ENCODE measurements at regions not wholly inside any gene's neighbourhood (a gene's known extent, or its start where the extent isn't known, plus 50 kb on each side); places are given as distances from the start of the nearest gene placed in this dataset.

GRCh38 chr18:71012789-71013188, 723.9 kb downstream of the SOCS6 start:
- H3K36me3 ChIP-seq (replicated peaks; ENCODE audit: insufficient read depth, low read length) = no peaks in the 10 kb centered on the region
- TF ChIP-seq EZH2phosphoT487 (IDR thresholded peaks at IDR 0.05; ENCODE audit: low read length) = no peak
- no peak for TF ChIP-seq CTCF (IDR thresholded peaks at IDR 0.05; ENCODE audit: low read length)
- TF ChIP-seq EZH2 (optimal IDR thresholded peaks at IDR 0.05; ENCODE audit: low read depth, low read length) = no peak
- DNase-seq = no peak

GRCh38 chr18:71011389-71011788, 722.5 kb downstream of the SOCS6 start:
- no peaks in the 10 kb centered on the region for H3K27me3 ChIP-seq (replicated peaks; ENCODE audit: insufficient read depth, low read length)
- H3K79me2 ChIP-seq (ENCODE audit: low read length) = no peaks in the 10 kb centered on the region
- H3K36me3 ChIP-seq (replicated peaks; ENCODE audit: insufficient read depth, low read length) = no peaks in the 10 kb centered on the region
- H3K4me2 ChIP-seq (ENCODE audit: low read depth, low read length) = peak overlapping the region; percentile 53
- peaks cover 13% of the 10 kb centered on the region for H3K4me1 ChIP-seq (ENCODE audit: low read length)
- H2AFZ ChIP-seq (ENCODE audit: low read length) = peak overlapping the region; percentile 20
- H3F3A ChIP-seq (ENCODE audit: insufficient read depth, low read length) = no peaks in the 10 kb centered on the region
- no peaks in the 10 kb centered on the region for H3K9me3 ChIP-seq (replicated peaks; ENCODE audit: insufficient read depth, low read length)
- no peaks in the 10 kb centered on the region for H4K20me1 ChIP-seq (ENCODE audit: insufficient read depth, low read length)
- peak overlapping the region; percentile 58 for H3K27ac ChIP-seq (ENCODE audit: low read length)
- peak; percentile 80 for DNase-seq
- TF ChIP-seq EZH2phosphoT487 (IDR thresholded peaks at IDR 0.05; ENCODE audit: low read length) = no peak
- no peak for TF ChIP-seq CTCF (IDR thresholded peaks at IDR 0.05; ENCODE audit: low read length)
- H3K4me3 ChIP-seq (ENCODE audit: low read length) = no peak overlapping the region
- no peaks in the 10 kb centered on the region for H3K9me2 ChIP-seq (replicated peaks; ENCODE audit: insufficient read depth, low read length)
- H3K9ac ChIP-seq (ENCODE audit: low read length) = no peak overlapping the region

More at GRCh38 chr18:71012789-71013188, 723.9 kb downstream of the SOCS6 start:
- H3K27ac ChIP-seq (ENCODE audit: low read length) = no peak overlapping the region
- H3K27me3 ChIP-seq (replicated peaks; ENCODE audit: insufficient read depth, low read length) = no peaks in the 10 kb centered on the region
- H3K79me2 ChIP-seq (ENCODE audit: low read length) = no peaks in the 10 kb centered on the region
- no peak overlapping the region for H3K9ac ChIP-seq (ENCODE audit: low read length)
- H3K4me3 ChIP-seq (ENCODE audit: low read length) = no peak overlapping the region
- H4K20me1 ChIP-seq (ENCODE audit: insufficient read depth, low read length) = no peaks in the 10 kb centered on the region
- H3K4me2 ChIP-seq (ENCODE audit: low read depth, low read length) = no peak overlapping the region
- no peak overlapping the region for H2AFZ ChIP-seq (ENCODE audit: low read length)
- peaks cover 13% of the 10 kb centered on the region for H3K4me1 ChIP-seq (ENCODE audit: low read length)
- H3K9me2 ChIP-seq (replicated peaks; ENCODE audit: insufficient read depth, low read length) = no peaks in the 10 kb centered on the region
- H3K9me3 ChIP-seq (replicated peaks; ENCODE audit: insufficient read depth, low read length) = no peaks in the 10 kb centered on the region
- H3F3A ChIP-seq (ENCODE audit: insufficient read depth, low read length) = no peaks in the 10 kb centered on the region

- Histone ChIP-seq H3K4me1 (ENCODE audit: low read length) (peaks cover 13% of the 10 kb centered on the region), H3K4me3 (ENCODE audit: low read length) (no peak overlapping the region), H3K9ac (ENCODE audit: low read length) (no peak overlapping the region), H3K36me3 (replicated peaks; ENCODE audit: insufficient read depth, low read length) (no peaks in the 10 kb centered on the region), H2AFZ (ENCODE audit: low read length) (no peak overlapping the region), H3K9me3 (replicated peaks; ENCODE audit: insufficient read depth, low read length) (no peaks in the 10 kb centered on the region), H3K27ac (ENCODE audit: low read length) (no peak overlapping the region), H3F3A (ENCODE audit: insufficient read depth, low read length) (no peaks in the 10 kb centered on the region), H3K4me2 (ENCODE audit: low read depth, low read length) (no peak overlapping the region), H3K79me2 (ENCODE audit: low read length) (no peaks in the 10 kb centered on the region), H3K27me3 (replicated peaks; ENCODE audit: insufficient read depth, low read length) (no peaks in the 10 kb centered on the region), H3K9me2 (replicated peaks; ENCODE audit: insufficient read depth, low read length) (no peaks in the 10 kb centered on the region), H4K20me1 (ENCODE audit: insufficient read depth, low read length) (no peaks in the 10 kb centered on the region)
- TF ChIP-seq EZH2 (optimal IDR thresholded peaks at IDR 0.05; ENCODE audit: low read depth, low read length) (no peak), CTCF (IDR thresholded peaks at IDR 0.05; ENCODE audit: low read length) (no peak), EZH2phosphoT487 (IDR thresholded peaks at IDR 0.05; ENCODE audit: low read length) (no peak)
- no peak for DNase-seq
Measured at GRCh38 chr18:71008257-71008656, 719.4 kb downstream of the SOCS6 start.
